ENCODE measurements at regions not wholly inside any gene's neighbourhood (a gene's known extent, or its start where the extent isn't known, plus 50 kb on each side); places are given as distances from the start of the nearest gene placed in this dataset.

DNA sequence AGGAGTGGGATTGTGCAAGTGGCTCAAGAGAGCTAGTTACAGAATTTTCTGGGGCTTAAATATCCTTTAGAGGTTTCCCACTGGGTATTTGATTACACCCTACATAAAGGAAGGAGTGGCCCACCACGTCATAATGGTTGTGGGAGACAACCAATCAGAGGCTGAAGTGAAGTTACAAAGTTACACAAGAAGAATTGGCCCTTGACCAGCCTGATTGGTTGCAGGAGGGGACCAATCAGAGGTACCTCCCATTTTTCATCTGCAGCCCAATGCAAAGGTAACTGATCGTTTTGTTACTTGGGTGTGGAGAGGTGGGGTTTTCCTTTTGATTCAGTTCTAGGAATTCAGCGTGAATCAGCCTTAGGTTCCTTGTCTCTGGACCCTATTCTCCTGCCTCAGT is 430.5 kb upstream of the FAT3 start:
- Histone ChIP-seq H3K4me3 (no peak overlapping the region), H3K27me3 (no peaks in the 10 kb centered on the region), H3K9me3 (no peaks in the 10 kb centered on the region), H3K36me3 (no peaks in the 10 kb centered on the region)
- DNase-seq = no peak

DNA sequence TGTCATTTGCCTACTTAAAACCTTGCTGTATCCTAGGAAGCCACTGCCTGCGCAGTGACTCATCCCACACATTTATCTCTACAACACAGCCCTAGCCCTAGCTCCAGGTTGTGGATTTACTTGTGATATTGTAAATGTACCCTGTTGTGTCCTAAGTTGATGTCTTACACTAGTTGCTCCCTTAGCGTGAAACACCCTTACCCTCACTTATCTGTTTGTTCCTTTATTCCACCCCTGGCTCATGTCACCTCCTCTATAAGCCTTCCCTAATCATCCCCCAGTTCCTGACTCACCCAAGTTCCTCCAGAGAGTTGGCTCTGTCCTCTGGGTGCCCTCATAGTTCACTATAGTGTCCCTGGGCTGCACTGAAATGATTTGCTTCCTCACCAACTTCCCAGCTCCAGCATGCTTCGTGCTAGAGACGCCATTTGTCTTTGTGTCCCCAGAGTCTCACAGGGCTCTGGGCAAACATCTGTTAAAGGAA is 431.8 kb upstream of the FAT3 start:
- no peak overlapping the region for H3K4me3 ChIP-seq

DNA sequence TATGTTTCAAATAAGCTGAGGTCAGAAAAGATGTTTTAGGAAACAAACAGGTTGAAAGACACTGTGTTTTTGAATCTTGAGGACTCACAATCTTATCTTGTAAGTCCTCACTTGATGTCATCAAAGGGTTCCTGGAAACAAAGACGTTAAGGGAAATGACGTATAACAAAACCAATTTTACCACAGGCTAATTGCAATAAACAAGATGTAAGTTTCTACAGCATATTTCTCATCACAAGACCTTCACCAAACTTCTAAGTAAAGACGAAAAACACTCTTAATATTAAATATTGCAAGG is 433.5 kb upstream of the FAT3 start:
- Histone ChIP-seq H3K27me3 (no peaks in the 10 kb centered on the region), H3K4me3 (no peak overlapping the region), H3K9me3 (no peaks in the 10 kb centered on the region), H3K36me3 (no peaks in the 10 kb centered on the region)
- no peak for DNase-seq

More for the DNA sequence above, 431.8 kb upstream of the FAT3 start:
- H3K27me3 ChIP-seq = no peaks in the 10 kb centered on the region
- no peaks in the 10 kb centered on the region for H3K36me3 ChIP-seq
- H3K9me3 ChIP-seq = no peaks in the 10 kb centered on the region
- no peak for DNase-seq

DNA sequence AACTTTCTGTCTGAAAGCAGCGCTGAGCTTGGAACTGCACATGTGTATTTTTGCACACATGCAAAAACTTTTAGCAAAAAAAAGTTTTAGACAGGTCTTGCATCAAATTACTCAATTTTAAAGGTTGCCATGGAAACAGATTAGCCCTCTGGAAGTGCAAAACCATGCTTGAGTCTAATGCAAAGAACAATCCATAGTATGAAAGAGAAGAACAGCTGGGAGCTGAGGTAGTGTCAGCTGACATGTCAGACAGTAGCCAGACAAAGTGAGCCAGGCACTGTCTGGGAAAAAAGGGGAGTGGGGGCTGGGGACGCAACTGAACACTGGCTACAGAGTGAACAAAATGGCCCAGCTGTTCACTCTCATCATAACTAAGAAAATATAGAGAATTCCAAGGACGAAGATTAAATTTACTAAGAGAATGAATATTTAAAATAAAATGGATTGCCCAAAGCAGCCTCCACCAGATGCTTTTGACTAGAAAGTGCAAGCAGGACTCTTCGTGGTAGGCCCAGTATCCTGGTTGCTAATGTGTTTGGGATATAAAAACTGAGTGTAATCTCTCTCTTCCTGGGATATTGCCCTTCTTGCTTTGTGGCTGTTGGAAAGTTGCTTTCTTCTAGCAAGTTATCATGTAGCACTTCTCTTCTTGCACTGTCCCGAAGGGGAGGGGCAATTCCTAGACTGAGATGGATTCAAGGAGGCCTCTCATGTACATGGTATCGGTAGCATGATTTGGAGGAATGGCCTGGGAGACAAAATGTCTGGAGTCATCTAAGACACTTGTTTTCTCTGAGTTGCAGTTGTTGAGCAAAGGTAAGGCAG is 434.1 kb upstream of the FAT3 start:
- no peak overlapping the region for H3K4me3 ChIP-seq
- H3K9me3 ChIP-seq = no peaks in the 10 kb centered on the region
- H3K27me3 ChIP-seq = no peaks in the 10 kb centered on the region
- no peaks in the 10 kb centered on the region for H3K36me3 ChIP-seq
- no peak for DNase-seq

DNA sequence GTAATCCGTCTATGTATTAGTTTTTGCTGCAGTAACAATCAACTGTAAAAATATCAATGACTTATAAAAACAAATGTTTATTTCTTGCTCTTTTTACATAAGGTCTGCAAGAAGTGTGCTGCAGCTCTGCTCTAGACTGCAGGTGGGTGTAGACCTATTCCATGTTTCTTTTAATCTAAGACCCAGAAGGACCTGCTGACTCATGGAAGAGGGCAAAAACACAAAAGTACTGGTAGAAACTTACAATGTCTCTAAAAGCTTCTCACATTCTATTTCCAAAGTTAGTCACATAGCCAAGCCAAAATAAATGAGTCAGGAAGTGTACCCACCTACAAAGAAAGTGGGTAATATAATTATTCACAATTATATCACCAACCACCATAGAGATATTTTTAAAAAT is 435.9 kb upstream of the FAT3 start:
- H3K27me3 ChIP-seq = no peaks in the 10 kb centered on the region
- DNase-seq = no peak
- H3K36me3 ChIP-seq = no peaks in the 10 kb centered on the region
- no peak overlapping the region for H3K4me3 ChIP-seq
- no peaks in the 10 kb centered on the region for H3K9me3 ChIP-seq

DNA sequence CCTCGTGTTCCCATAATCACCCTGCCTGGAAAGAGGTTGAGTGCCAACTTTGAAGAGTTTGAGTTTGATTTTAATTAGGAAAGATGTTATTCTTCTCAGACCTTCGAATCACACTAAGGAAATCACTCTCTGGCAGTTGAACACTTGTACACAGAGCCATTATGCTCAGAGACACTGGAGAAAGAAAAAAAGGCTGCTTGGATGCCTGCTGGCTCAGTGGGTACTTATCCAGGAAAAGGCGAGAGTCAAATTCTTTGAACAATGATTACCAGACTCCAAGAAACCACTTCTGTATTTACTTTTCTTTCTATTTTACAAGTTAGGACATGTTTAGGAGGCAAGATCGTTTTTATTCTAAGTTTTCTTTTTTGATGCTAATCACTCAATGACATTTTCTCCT is 438.5 kb upstream of the FAT3 start:
- no peak for DNase-seq
- Histone ChIP-seq H3K4me3 (no peak overlapping the region), H3K27me3 (no peaks in the 10 kb centered on the region), H3K9me3 (no peaks in the 10 kb centered on the region), H3K36me3 (no peaks in the 10 kb centered on the region)

DNA sequence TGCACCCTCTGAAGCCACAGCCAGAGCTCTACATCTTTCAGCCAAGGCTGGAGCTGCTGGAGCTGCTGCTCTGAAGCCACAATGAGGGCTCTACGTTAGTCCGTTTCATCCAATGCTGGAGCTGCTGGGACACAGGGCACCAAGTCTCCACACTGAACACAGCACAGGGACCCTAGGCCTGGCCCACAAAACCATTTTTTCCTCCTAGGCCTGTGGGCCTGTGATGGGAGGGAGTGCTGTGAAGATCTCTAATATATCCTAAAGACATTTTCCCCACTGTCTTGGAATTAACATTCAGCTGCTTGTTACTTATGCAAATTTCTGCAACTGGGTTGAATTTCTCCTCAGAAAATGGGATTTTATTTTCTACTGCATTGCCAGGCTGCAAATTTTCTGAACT is 441.4 kb upstream of the FAT3 start:
- H3K4me3 ChIP-seq = no peak overlapping the region
- H3K9me3 ChIP-seq = no peaks in the 10 kb centered on the region
- DNase-seq = no peak
- no peaks in the 10 kb centered on the region for H3K27me3 ChIP-seq
- no peaks in the 10 kb centered on the region for H3K36me3 ChIP-seq

DNA sequence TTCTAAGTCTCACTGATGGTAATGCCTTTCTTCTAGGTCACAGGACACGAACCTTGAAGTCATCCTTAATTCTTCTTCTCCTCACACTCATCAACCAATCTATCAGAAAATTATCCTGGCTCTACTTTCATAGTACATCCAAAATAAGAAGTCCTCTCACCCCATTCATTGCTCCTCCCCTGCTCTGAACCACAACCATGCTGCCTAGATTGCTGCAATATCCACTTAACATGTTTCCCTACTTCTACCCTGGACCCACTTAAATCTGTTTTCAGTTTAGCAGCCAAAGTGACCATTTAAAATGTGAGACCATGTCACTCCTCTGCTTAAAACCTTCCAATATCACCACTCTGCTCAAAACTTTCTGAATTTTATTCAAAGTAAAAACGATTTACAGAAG is 445.9 kb upstream of the FAT3 start:
- Histone ChIP-seq H3K27me3 (no peaks in the 10 kb centered on the region), H3K36me3 (no peaks in the 10 kb centered on the region), H3K9me3 (no peaks in the 10 kb centered on the region), H3K4me3 (no peak overlapping the region)
- DNase-seq = no peak

DNA sequence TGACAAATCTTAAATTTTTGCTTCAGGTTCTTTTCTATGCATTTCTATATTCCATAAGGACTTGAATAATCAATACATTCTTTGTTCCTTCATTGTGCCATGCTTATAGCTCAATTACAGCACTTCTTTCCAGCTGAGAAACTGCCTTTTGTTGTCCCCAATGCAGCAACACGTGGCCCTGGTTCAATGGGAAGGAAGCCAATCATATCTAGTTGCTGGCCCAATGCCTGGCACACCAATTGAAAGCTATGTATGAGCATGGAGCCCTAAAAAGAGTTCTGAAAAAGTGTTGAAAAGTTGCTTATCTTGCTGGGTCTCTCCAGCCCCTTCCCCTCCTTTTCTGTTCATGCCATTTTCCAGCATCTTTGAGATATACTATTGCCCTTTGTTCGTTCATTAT is 448.0 kb upstream of the FAT3 start:
- Histone ChIP-seq H3K9me3 (no peaks in the 10 kb centered on the region), H3K27me3 (no peaks in the 10 kb centered on the region), H3K4me3 (no peak overlapping the region), H3K36me3 (no peaks in the 10 kb centered on the region)
- DNase-seq = no peak

DNA sequence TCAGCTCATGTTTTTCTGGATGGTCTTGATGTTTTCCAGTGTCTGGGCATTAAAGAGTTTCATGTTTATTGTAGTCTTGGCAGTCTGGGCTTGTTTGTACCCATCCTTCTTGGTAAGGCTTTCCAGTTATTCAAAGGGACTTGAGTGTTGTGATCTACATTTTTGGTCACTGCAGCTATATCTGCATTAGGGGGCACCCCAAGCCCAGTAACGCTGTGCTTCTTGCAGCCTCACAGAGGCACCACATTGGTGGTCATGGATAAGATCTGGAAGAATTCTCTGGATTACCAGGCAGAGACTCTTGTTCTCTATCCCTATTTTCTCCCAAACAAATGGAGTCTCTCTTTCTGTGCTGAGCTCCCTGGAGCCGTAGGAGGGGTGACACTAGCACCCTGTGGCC is 451.5 kb upstream of the FAT3 start:
- no peaks in the 10 kb centered on the region for H3K36me3 ChIP-seq
- DNase-seq = no peak
- H3K27me3 ChIP-seq = no peaks in the 10 kb centered on the region
- H3K4me3 ChIP-seq = no peak overlapping the region
- no peaks in the 10 kb centered on the region for H3K9me3 ChIP-seq

DNA sequence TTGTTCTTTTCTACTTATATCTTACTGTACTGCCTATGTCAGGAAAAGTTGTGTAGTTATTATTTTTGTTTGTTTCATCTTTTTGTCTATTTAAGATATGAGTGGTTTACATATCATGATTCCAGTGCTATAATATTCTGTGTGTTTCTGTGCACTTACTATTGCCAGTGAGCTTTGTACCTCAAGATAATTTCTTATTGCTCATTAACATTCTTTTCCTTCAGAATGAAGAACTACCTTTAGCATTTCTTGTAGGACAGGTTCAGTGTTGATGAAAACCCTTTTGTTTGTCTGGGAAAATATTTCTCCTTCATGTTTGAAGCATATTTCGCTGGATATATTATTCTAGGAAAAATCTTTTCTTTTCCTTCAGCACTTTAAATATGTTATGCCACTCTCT is 452.7 kb upstream of the FAT3 start:
- H3K9me3 ChIP-seq = no peaks in the 10 kb centered on the region
- no peak for DNase-seq

DNA sequence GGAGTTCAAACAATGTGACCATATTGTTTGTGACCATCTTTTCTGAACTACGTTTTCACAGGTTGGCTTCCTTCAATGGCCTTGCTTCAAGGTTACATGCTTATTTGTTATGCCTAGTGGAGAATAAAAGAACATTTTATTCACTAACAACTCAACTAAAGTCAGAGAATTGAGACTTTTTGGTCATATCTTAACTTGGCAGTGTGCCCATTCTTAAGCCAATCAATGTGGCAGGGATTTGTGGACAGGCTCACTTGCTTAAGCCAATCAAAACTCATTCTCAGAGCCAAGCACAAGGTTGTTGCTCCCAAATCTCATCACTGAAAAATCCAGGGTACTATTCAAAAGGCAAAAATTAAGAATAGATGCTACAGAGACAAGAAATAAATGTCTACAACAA is 455.8 kb upstream of the FAT3 start:
- DNase-seq = no peak
- no peak overlapping the region for H3K4me3 ChIP-seq

More for the DNA sequence above, 452.7 kb upstream of the FAT3 start:
- Histone ChIP-seq H3K36me3 (no peaks in the 10 kb centered on the region), H3K4me3 (no peak overlapping the region), H3K27me3 (no peaks in the 10 kb centered on the region)

DNA sequence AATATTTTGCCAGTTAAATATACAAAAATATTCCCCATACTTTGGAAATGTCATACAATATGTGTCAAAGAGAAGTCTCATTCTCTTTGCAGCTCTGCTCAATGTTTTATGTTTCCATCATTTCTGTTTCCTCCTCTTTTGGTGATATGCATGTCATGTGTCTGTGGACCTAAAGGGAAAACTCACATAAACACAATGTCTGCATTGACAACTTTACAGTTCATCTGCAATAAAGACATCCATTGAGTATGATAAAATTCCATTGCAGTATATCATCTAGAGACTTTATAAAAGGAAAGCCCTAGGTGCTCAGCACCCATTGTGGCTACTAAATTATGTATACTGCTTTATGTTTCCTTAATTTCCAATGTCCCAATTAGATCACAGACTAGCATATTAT is 461.3 kb upstream of the FAT3 start:
- Histone ChIP-seq H3K27me3 (no peaks in the 10 kb centered on the region), H3K36me3 (no peaks in the 10 kb centered on the region), H3K4me3 (no peak overlapping the region), H3K9me3 (no peaks in the 10 kb centered on the region)
- DNase-seq = no peak

More for the DNA sequence above, 455.8 kb upstream of the FAT3 start:
- Histone ChIP-seq H3K27me3 (no peaks in the 10 kb centered on the region), H3K9me3 (no peaks in the 10 kb centered on the region), H3K36me3 (no peaks in the 10 kb centered on the region)

DNA sequence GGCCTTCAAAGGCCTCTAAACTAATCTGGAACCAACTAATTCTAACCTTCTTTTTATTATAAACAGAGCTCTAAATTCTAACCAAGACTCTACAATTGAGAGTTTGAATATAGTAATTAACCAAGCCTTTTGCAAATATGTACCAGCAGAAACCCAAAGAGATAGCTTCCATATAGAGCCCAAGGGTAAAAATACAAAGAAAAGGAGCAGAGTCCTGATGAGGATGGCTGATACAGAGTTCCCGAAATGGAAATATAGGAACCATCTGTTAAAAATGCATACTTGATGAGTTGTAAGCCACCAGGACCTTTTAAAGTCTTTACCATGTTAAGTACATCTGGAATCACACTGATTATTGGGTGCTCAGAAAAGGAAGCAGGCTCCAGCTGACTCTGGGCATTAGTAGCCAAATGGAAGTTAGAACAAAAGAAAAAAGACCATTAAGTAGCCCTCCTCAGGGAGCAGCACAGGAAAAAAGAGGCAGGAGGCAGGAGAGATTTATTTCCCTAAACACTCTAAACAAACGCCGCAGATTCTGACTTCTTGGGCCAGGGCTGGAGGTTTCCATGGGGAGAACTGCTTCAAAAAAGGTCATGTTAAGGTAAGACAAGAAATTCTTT is 463.1 kb upstream of the FAT3 start:
- H3K4me3 ChIP-seq = no peak overlapping the region
- H3K36me3 ChIP-seq = no peaks in the 10 kb centered on the region
- no peak for DNase-seq
- no peaks in the 10 kb centered on the region; the same call in 1 of the 2 replicates for H3K27me3 ChIP-seq
- no peaks in the 10 kb centered on the region for H3K9me3 ChIP-seq

DNA sequence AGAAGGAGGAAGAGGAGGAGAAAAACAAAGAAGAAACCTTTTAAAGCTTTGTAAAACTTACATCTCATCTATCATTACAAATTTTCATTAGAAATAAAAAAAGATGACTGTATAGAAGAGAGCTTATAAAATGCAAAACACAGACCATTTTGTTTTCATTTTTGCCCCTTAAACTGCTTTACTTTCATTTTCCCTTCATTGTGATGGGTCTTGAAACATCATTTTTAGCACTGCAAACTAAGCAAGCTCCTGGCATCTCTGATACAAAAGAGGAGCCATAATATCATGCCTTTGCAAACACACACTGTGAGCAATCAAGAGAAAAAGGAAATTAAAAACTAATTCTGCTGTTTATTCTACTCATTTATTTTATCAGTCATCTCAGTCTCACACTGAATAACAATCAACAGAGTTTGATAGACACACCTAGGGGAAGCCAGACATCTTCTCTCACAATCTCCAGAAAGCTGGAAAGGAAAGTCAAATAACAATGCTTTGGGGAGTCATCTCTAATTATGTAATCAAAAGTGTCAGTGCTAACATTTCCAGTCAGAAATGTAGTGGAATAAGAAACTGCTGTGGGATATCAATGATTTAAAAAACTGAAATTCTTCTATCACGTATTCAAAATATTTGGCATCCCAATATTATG is 467.7 kb upstream of the FAT3 start:
- H3K4me3 ChIP-seq = no peak overlapping the region
- H3K9me3 ChIP-seq = no peaks in the 10 kb centered on the region
- H3K27me3 ChIP-seq = no peaks in the 10 kb centered on the region; the same call in 1 of the 2 replicates

DNA sequence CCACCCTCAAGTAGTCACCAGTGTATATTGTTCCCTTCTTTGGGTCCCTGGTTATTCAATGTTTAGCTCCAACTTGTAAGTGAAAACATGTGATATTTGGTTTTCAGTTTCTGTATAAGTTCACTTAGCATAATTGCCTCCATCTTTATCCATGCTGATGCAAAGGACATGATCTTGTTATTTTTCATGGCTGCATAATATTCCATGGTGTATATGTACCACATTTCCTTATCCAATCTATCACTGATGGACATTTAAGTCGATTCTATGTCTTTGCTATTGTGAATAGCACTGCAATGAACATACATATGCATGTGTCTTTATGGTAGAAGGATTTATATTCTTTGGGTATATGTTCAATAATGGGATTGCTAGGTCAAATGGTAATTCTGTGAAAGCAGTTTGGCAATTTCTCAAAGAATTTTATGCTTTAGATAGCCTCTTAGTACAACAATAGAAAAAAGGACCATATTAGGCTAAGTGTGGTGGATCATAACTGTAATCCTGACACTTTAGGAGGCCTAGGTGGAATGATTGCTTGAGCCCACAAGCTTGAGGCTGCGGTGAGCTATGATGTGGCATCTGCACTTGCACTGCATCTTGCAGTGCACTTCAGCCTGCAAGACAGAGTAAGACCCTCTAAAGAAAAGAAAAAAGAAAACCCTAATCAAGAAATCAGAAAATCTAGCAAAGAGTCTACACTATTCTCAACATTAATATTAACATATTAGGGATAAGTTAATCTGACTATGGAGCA is 468.5 kb upstream of the FAT3 start:
- no peak overlapping the region for H3K4me3 ChIP-seq
- no peaks in the 10 kb centered on the region for H3K36me3 ChIP-seq
- H3K9me3 ChIP-seq = no peaks in the 10 kb centered on the region
- no peaks in the 10 kb centered on the region; the same call in 1 of the 2 replicates for H3K27me3 ChIP-seq
- no peak for DNase-seq

More for the DNA sequence above, 467.7 kb upstream of the FAT3 start:
- H3K36me3 ChIP-seq = no peaks in the 10 kb centered on the region
- DNase-seq = no peak

DNA sequence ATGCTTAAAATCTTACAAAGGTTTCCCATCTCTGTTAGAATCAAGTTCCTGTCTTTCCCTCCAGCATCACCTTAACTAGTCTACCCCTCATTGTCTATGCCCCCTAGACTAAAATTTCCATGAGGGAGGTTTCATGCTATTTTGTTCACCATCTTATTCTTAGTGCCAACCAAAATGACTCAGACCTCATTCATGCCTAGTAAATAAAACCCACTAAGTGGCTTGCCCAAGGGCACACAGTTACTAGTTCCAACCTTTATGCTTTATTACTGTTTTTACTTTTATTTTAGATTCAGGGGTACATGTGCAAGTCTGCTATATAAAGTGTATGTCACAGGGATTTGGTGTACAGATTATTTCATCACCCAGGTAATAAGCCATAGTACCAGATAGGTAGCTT is 469.1 kb upstream of the FAT3 start:
- no peaks in the 10 kb centered on the region for H3K36me3 ChIP-seq
- no peaks in the 10 kb centered on the region for H3K9me3 ChIP-seq
- no peaks in the 10 kb centered on the region; the same call in 1 of the 2 replicates for H3K27me3 ChIP-seq
- DNase-seq = no peak
- H3K4me3 ChIP-seq = no peak overlapping the region
